ENCODE measurements at regions not wholly inside any gene's neighbourhood (a gene's known extent, or its start where the extent isn't known, plus 50 kb on each side); places are given as distances from the start of the nearest gene placed in this dataset.

DNA sequence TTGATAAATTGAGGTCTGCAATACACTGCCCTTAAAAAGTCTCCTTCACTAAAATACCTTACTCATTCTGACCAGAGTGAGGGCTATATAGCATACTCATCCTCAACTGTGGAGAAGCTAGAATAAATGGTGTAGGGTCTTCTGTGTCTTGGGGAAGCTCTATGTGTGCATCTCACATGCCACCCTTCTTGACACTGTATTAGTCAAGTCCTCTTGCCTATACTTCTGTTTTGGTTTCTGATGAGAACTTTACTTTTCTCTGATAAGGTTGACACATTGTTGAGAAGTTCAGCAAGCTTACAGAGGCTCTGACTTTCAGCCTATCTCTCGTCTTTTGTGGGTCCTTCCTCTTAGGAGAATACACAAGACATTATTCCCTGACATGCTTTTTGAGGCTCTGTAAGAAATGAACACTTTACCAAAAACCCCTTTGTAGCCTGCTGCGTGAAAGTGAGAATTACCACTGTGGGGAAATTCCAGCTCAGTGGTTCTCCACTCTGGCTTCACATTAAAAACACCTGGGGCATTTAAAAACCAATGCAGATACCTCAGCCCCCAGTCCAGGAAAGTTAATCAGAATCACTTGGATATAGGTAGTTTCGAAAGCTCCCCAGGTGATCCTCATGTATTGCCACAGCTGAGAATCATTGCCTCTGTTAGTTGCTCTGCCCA lies 372.1 kb upstream of the HS3ST5 start:
- Histone ChIP-seq H3K4me1 (replicated peaks in 1 of 4; ENCODE audit: control insufficient read depth in 3 of 4, insufficient read depth in 4 of 4, low read length in 3 of 4) (no peaks in the 10 kb centered on the region), H4K91ac (replicated peaks; ENCODE audit: insufficient read length, low read length) (no peak overlapping the region), H2AFZ (ENCODE audit: low read length) (no peak overlapping the region), H3K18ac (ENCODE audit: extremely low read depth, low read length) (no peak overlapping the region), H3K4me3 (ENCODE audit: extremely low read depth in 1 of 4, insufficient read depth in 2 of 4, low read depth in 3 of 4, low read length in 4 of 4) (no peak overlapping the region), H2BK5ac (ENCODE audit: low read depth, low read length) (no peak overlapping the region), H2BK120ac (replicated peaks; ENCODE audit: low read depth, low read length) (no peak overlapping the region), H2BK20ac (ENCODE audit: low read length) (no peak overlapping the region), H3K79me1 (ENCODE audit: low read depth, low read length) (no peaks in the 10 kb centered on the region), H4K5ac (ENCODE audit: insufficient read length, low read depth, low read length) (no peak overlapping the region), H3K23ac (ENCODE audit: insufficient read length) (no peak overlapping the region), H4K20me1 (replicated peaks in 1 of 2; ENCODE audit: control insufficient read depth in 1 of 2, insufficient read depth in 2 of 2, low read length in 2 of 2) (no peaks in the 10 kb centered on the region), H3K27me3 (replicated peaks in 1 of 4; ENCODE audit: control insufficient read depth in 3 of 4, extremely low read depth in 1 of 4, insufficient read depth in 3 of 4, low read length in 3 of 4) (no peaks in the 10 kb centered on the region), H3K27ac (ENCODE audit: low read depth, low read length) (no peak overlapping the region), H3K9ac (replicated peaks in 1 of 4; ENCODE audit: extremely low read depth in 1 of 4, low read depth in 3 of 4, low read length in 3 of 4) (no peak overlapping the region), H3K14ac (ENCODE audit: insufficient read length) (no peak overlapping the region), H2BK15ac (ENCODE audit: low read length) (no peak overlapping the region), H3K36me3 (ENCODE audit: control insufficient read depth in 2 of 4, insufficient read depth in 4 of 4, low read length in 3 of 4) (no peaks in the 10 kb centered on the region), H3K9me3 (ENCODE audit: insufficient read depth in 2 of 2, low read depth in 1 of 2, low read length in 1 of 2) (no peaks in the 10 kb centered on the region), H2BK12ac (ENCODE audit: low read depth, low read length) (no peak overlapping the region), H3K4ac (replicated peaks; ENCODE audit: insufficient read length, low read depth, low read length) (no peak overlapping the region), H3K79me2 (ENCODE audit: control insufficient read depth in 1 of 2, insufficient read depth in 2 of 2, low read length in 2 of 2) (no peaks in the 10 kb centered on the region), H4K8ac (ENCODE audit: extremely low read depth, insufficient read depth, low read length) (no peak overlapping the region), H3K23me2 (ENCODE audit: low read depth, low read length) (no peaks in the 10 kb centered on the region; the same call in 1 of the 2 replicates), H3K4me2 (ENCODE audit: insufficient read depth in 1 of 2, low read depth in 2 of 2, low read length in 2 of 2) (no peak overlapping the region), H3K56ac (replicated peaks; ENCODE audit: insufficient read length, low read depth, low read length) (no peak overlapping the region), H2AK5ac (ENCODE audit: low read depth, low read length) (no peak overlapping the region)
- no peak for TF ChIP-seq ASH2L (IDR thresholded peaks at IDR 0.05; ENCODE audit: low read length)
- TF ChIP-seq FOSL1 (IDR thresholded peaks at IDR 0.05; ENCODE audit: insufficient read depth, low read depth, low read length): no peak
- WGBS, 2 experiments (ENCODE audit: extremely low coverage in 1 of 2, insufficient coverage in 1 of 2, insufficient read length in 1 of 2, insufficient replicate concordance in 2 of 2, low coverage in 1 of 2, low lambda C conversion rate in 2 of 2, missing lambda C conversion rate in 1 of 2): 82% methylated on average over 3 of the region's 3 CpGs; no CpG with 5 or more reads in 1 of the 2 experiments
- POLR2A ChIA-PET (ENCODE audit: partially characterized antibody): no interaction called here
- no peak for DNase-seq (ENCODE audit: low read depth in 1 of 2, low spot score in 2 of 2)
- FAIRE-seq: no peak
- CTCF ChIA-PET (ENCODE audit: partially characterized antibody): no interaction called here
